BE2C (cell line): ENCODE measurements at regions not wholly inside any gene's neighbourhood (a gene's known extent, or its start where the extent isn't known, plus 50 kb on each side); places are given as distances from the start of the nearest gene placed in this dataset.

Experiments
- DNase-seq: peaks from one replicate; pipeline ENCODE4 v3.0.0-alpha.2; 2020
- H3K27me3 ChIP-seq: fragments of 250-450 bp; sonication (Bioruptor Pico); 2 replicates; pipeline ENCODE4 v1.5.1; 2020; ENCODE audit warnings: mild to moderate bottlenecking
- H3K36me3 ChIP-seq: fragments of 250-450 bp; sonication (Bioruptor Pico); 2 replicates; pipeline ENCODE4 v1.5.1; 2020; ENCODE audit warnings: mild to moderate bottlenecking
- H3K4me1 ChIP-seq: fragments of 250-450 bp; sonication (Bioruptor Pico); 2 replicates; pipeline ENCODE4 v1.5.1; 2020
- H3K4me3 ChIP-seq: 2 replicates; pipeline ENCODE4 v1.5.1; 2011; ENCODE audit warnings: low read depth, low read length
- H3K9me3 ChIP-seq: fragments of 250-450 bp; sonication (Bioruptor Pico); 2 replicates; pipeline ENCODE4 v1.5.1; 2020
- CTCF ChIP-seq: IDR thresholded peaks from 2 replicates; pipeline ENCODE4 v1.5.1; 2012; ENCODE audit warnings: mild to moderate bottlenecking, low read depth, low read length

GRCh38 chr16:6957681-6958080, 375.0 kb upstream of the RBFOX1 start:
- H3K4me1 ChIP-seq, result no peaks in the 10 kb centered on the region
- no peaks in the 10 kb centered on the region for H3K9me3 ChIP-seq
- H3K4me3 ChIP-seq, result no peak overlapping the region
- DNase-seq, result no peak
- H3K27me3 ChIP-seq, result no peaks in the 10 kb centered on the region
- no peak for TF ChIP-seq CTCF
- no peaks in the 10 kb centered on the region for H3K36me3 ChIP-seq

- H3K36me3 ChIP-seq, result no peaks in the 10 kb centered on the region
- no peak for TF ChIP-seq CTCF
Observed at GRCh38 chr16:6956511-6956910, 376.1 kb upstream of the RBFOX1 start.

GRCh38 chr16:6955303-6955702, 377.3 kb upstream of the RBFOX1 start:
- TF ChIP-seq CTCF, result no peak
- Histone ChIP-seq H3K27me3 (no peaks in the 10 kb centered on the region), H3K36me3 (no peaks in the 10 kb centered on the region), H3K9me3 (no peaks in the 10 kb centered on the region), H3K4me1 (no peaks in the 10 kb centered on the region), H3K4me3 (no peak overlapping the region)
- no peak for DNase-seq

More at GRCh38 chr16:6956511-6956910, 376.1 kb upstream of the RBFOX1 start:
- Histone ChIP-seq H3K9me3 (no peaks in the 10 kb centered on the region), H3K27me3 (no peaks in the 10 kb centered on the region), H3K4me3 (no peak overlapping the region), H3K4me1 (no peaks in the 10 kb centered on the region)
- no peak for DNase-seq

- Histone ChIP-seq H3K9me3 (no peaks in the 10 kb centered on the region), H3K4me1 (no peaks in the 10 kb centered on the region), H3K27me3 (no peaks in the 10 kb centered on the region), H3K36me3 (no peaks in the 10 kb centered on the region), H3K4me3 (no peak overlapping the region)
- DNase-seq, result no peak
- TF ChIP-seq CTCF, result no peak
Observed at GRCh38 chr16:6949240-6949639, 383.4 kb upstream of the RBFOX1 start.

- DNase-seq, result no peak
- Histone ChIP-seq H3K9me3 (no peaks in the 10 kb centered on the region; the same call in 1 of the 2 replicates), H3K27me3 (no peaks in the 10 kb centered on the region), H3K4me3 (no peak overlapping the region), H3K4me1 (no peaks in the 10 kb centered on the region), H3K36me3 (no peaks in the 10 kb centered on the region)
- no peak for TF ChIP-seq CTCF
Observed at GRCh38 chr16:6947291-6947690, 385.4 kb upstream of the RBFOX1 start.

GRCh38 chr16:6946802-6947201, 385.8 kb upstream of the RBFOX1 start:
- no peak for TF ChIP-seq CTCF
- H3K4me3 ChIP-seq, result no peak overlapping the region

More at GRCh38 chr16:6946802-6947201, 385.8 kb upstream of the RBFOX1 start:
- H3K36me3 ChIP-seq, result no peaks in the 10 kb centered on the region
- no peaks in the 10 kb centered on the region for H3K27me3 ChIP-seq
- no peaks in the 10 kb centered on the region; the same call in 1 of the 2 replicates for H3K9me3 ChIP-seq
- DNase-seq, result no peak
- H3K4me1 ChIP-seq, result no peaks in the 10 kb centered on the region
